Endodermal cell (in vitro differentiated cells): ENCODE measurements at regions not wholly inside any gene's neighbourhood (a gene's known extent, or its start where the extent isn't known, plus 50 kb on each side); places are given as distances from the start of the nearest gene placed in this dataset.

Source experiments
- DNase-seq: peaks from one replicate; pipeline ENCODE4 v3.0.0-alpha.2; 2017
- H3K27ac ChIP-seq: 2 replicates; pipeline ENCODE4 v1.5.1; 2013; ENCODE audit warnings: mild to moderate bottlenecking, low read depth, low read length, moderate library complexity
- H3K27me3 ChIP-seq: 2 replicates; pipeline ENCODE4 v1.6.1; 2013; ENCODE audit warnings: mild to moderate bottlenecking, low read length, moderate library complexity; ENCODE audit not compliant: insufficient read depth, control insufficient read depth, poor library complexity, severe bottlenecking
- H3K36me3 ChIP-seq: 2 replicates; pipeline ENCODE4 v1.7.0; 2013; ENCODE audit warnings: mild to moderate bottlenecking, low read length, moderate library complexity; ENCODE audit not compliant: control insufficient read depth, insufficient read depth
- H3K4me1 ChIP-seq: one replicate; pipeline ENCODE4 v1.7.0; 2013; ENCODE audit warnings: low read length; ENCODE audit not compliant: control insufficient read depth, insufficient read depth
- H3K4me3 ChIP-seq: 2 replicates; pipeline ENCODE4 v1.5.1; 2013; ENCODE audit warnings: mild to moderate bottlenecking, low read length, moderate library complexity
- H3K9ac ChIP-seq: 2 replicates; pipeline ENCODE4 v1.6.1; 2013; ENCODE audit warnings: mild to moderate bottlenecking, low read length, moderate library complexity; ENCODE audit not compliant: poor library complexity, severe bottlenecking; ENCODE audit errors: extremely low read depth
- H3K9me3 ChIP-seq: 2 replicates; pipeline ENCODE4 v1.6.1; 2013; ENCODE audit warnings: mild to moderate bottlenecking, low read length, moderate library complexity; ENCODE audit not compliant: control insufficient read depth
- H3K27ac Mint-ChIP-seq: 2 replicates; pipeline ENCODE4 v1.8.0; 2020; ENCODE audit warnings: mixed read lengths
- H3K27me3 Mint-ChIP-seq: 2 replicates; pipeline ENCODE4 v1.8.0; 2021; ENCODE audit warnings: mild to moderate bottlenecking, mixed read lengths; ENCODE audit not compliant: insufficient read depth
- H3K36me3 Mint-ChIP-seq: 2 replicates; pipeline ENCODE4 v1.8.0; 2020; ENCODE audit warnings: low read depth, mixed read lengths
- H3K4me1 Mint-ChIP-seq: 2 replicates; pipeline ENCODE4 v1.8.0; 2020; ENCODE audit warnings: mixed read lengths
- H3K4me3 Mint-ChIP-seq: 2 replicates; pipeline ENCODE4 v1.8.0; 2020; ENCODE audit warnings: mild to moderate bottlenecking, moderate library complexity, mixed read lengths
- H3K9me3 Mint-ChIP-seq: 2 replicates; pipeline ENCODE4 v1.8.0; 2020; ENCODE audit warnings: mild to moderate bottlenecking, mixed read lengths
- CTCF ChIP-seq: fragments of 200-600 bp; sonication (generic); conservative IDR thresholded peaks from 2 replicates; pipeline ENCODE4 v1.5.0; 2021; ENCODE audit warnings: antibody characterized with exemption, mild to moderate bottlenecking
- WGBS, 2 experiments: methylation state at CpG; one replicate each; pipeline versions ENCODE4 v1.1.5 to v1.1.7; 2013; ENCODE audit warnings: missing lambda C conversion rate in 2 of 2, mixed read lengths in 1 of 2; ENCODE audit not compliant: insufficient coverage in 1 of 2, insufficient read length in 1 of 2; 5-methylcytosine and 5-hydroxymethylcytosine counted together

- Histone ChIP-seq H3K9me3 (no peaks in the 10 kb centered on the region), H3K9ac (no peak overlapping the region), H3K27me3 (no peaks in the 10 kb centered on the region), H3K27ac (no peak overlapping the region), H3K4me1 (no peaks in the 10 kb centered on the region), H3K4me3 (no peak overlapping the region), H3K36me3 (no peaks in the 10 kb centered on the region)
- Mint-ChIP-seq H3K27ac (no peak overlapping the region), H3K36me3 (no peaks in the 10 kb centered on the region), H3K4me3 (no peak overlapping the region), H3K27me3 (no peaks in the 10 kb centered on the region), H3K4me1 (no peaks in the 10 kb centered on the region), H3K9me3 (no peaks in the 10 kb centered on the region)
- no peak for DNase-seq
- TF ChIP-seq CTCF = no peak
- 95% methylated on average over 7 to 23 of the region's 23 CpGs for WGBS, 2 experiments
These were observed 1046.3 kb upstream of the GBE1 start for GRCh38 chr3:82807781-82808180.

GRCh38 chr3:82802501-82802900 is 1041.1 kb upstream of the GBE1 start:
- 83 to 85% methylated on average over 1 to 2 of the region's 2 CpGs for WGBS, 2 experiments
- Histone ChIP-seq H3K27me3 (no peaks in the 10 kb centered on the region), H3K27ac (no peak overlapping the region), H3K4me3 (no peak overlapping the region), H3K4me1 (no peaks in the 10 kb centered on the region), H3K36me3 (no peaks in the 10 kb centered on the region), H3K9me3 (no peaks in the 10 kb centered on the region), H3K9ac (no peak overlapping the region)
- H3K9me3 Mint-ChIP-seq = no peaks in the 10 kb centered on the region
- H3K27ac Mint-ChIP-seq = no peak overlapping the region
- no peaks in the 10 kb centered on the region for H3K27me3 Mint-ChIP-seq
- no peak overlapping the region for H3K4me3 Mint-ChIP-seq
- H3K4me1 Mint-ChIP-seq = no peaks in the 10 kb centered on the region
- TF ChIP-seq CTCF = no peak
- no peak for DNase-seq
- H3K36me3 Mint-ChIP-seq = no peaks in the 10 kb centered on the region

- Mint-ChIP-seq H3K36me3 (no peaks in the 10 kb centered on the region), H3K4me1 (no peaks in the 10 kb centered on the region), H3K9me3 (no peaks in the 10 kb centered on the region), H3K27ac (no peak overlapping the region), H3K27me3 (no peaks in the 10 kb centered on the region), H3K4me3 (no peak overlapping the region)
- TF ChIP-seq CTCF = no peak
- Histone ChIP-seq H3K9me3 (no peaks in the 10 kb centered on the region), H3K36me3 (no peaks in the 10 kb centered on the region), H3K4me3 (no peak overlapping the region), H3K27ac (no peak overlapping the region), H3K9ac (no peak overlapping the region), H3K4me1 (no peaks in the 10 kb centered on the region), H3K27me3 (no peaks in the 10 kb centered on the region)
- DNase-seq = no peak
These were observed 1038.8 kb upstream of the GBE1 start for GRCh38 chr3:82800248-82800647.
